GM12864 (cell line): ENCODE measurements at regions not wholly inside any gene's neighbourhood (a gene's known extent, or its start where the extent isn't known, plus 50 kb on each side); places are given as distances from the start of the nearest gene placed in this dataset.
A peak's percentile ranks its signal among the peaks of the same experiment; 100 is the strongest.

Experiments
- DNase-seq: peaks from one replicate; pipeline ENCODE4 v3.0.0-alpha.2; 2011; ENCODE audit warnings: low read depth
- H3K4me3 ChIP-seq: 2 replicates; pipeline ENCODE4 v1.5.1; 2011; ENCODE audit warnings: mild to moderate bottlenecking, low read depth, low read length, control low read depth
- CTCF ChIP-seq: IDR thresholded peaks from 2 replicates; pipeline ENCODE4 v1.5.1; 2011; ENCODE audit warnings: low read depth, mild to moderate bottlenecking, moderate library complexity, low read length, control low read depth, inconsistent platforms; ENCODE audit errors: missing control alignments

- TF ChIP-seq CTCF: no peak
- DNase-seq: no peak
- H3K4me3 ChIP-seq: no peak overlapping the region
These were observed 364.2 kb downstream of the KLF5 start for GRCh38 chr13:73422973-73423372.

- DNase-seq: no peak
- no peak overlapping the region for H3K4me3 ChIP-seq
- TF ChIP-seq CTCF: no peak
These were observed 362.6 kb downstream of the KLF5 start for GRCh38 chr13:73421310-73421912.

GRCh38 chr13:73419186-73419585 is 360.4 kb downstream of the KLF5 start:
- DNase-seq: no peak
- TF ChIP-seq CTCF: no peak
- no peak overlapping the region for H3K4me3 ChIP-seq

GRCh38 chr13:73417012-73417615 is 358.3 kb downstream of the KLF5 start:
- no peak overlapping the region for H3K4me3 ChIP-seq
- no peak for DNase-seq
- peak; percentile 17 for TF ChIP-seq CTCF

- no peak overlapping the region for H3K4me3 ChIP-seq
- no peak for DNase-seq
- no peak for TF ChIP-seq CTCF
These were observed 357.3 kb downstream of the KLF5 start for GRCh38 chr13:73416093-73416492.

- TF ChIP-seq CTCF: no peak
- no peak for DNase-seq
- no peak overlapping the region for H3K4me3 ChIP-seq
These were observed 354.9 kb downstream of the KLF5 start for GRCh38 chr13:73413656-73414055.

- H3K4me3 ChIP-seq: no peak overlapping the region
- no peak for TF ChIP-seq CTCF
- no peak for DNase-seq
These were observed 354.1 kb downstream of the KLF5 start for GRCh38 chr13:73412933-73413332.
